Stimulated activated CD8-positive, alpha-beta memory T cell treated with anti-CD3 and anti-CD28 coated beads, Interleukin-15, amount 100 ng/mL, for 48 hours (primary cell): ENCODE measurements at regions not wholly inside any gene's neighbourhood (a gene's known extent, or its start where the extent isn't known, plus 50 kb on each side); places are given as distances from the start of the nearest gene placed in this dataset.

Source experiments
- DNase-seq, 2 donors: peaks; one replicate each; pipeline ENCODE4 v3.0.0-alpha.2; 2020; ENCODE audit warnings: low read depth in 2 of 2

- no peak for DNase-seq
Observed at GRCh38 chr4:189022440-189023035, 883.3 kb downstream of the TRIML1 start.

DNA sequence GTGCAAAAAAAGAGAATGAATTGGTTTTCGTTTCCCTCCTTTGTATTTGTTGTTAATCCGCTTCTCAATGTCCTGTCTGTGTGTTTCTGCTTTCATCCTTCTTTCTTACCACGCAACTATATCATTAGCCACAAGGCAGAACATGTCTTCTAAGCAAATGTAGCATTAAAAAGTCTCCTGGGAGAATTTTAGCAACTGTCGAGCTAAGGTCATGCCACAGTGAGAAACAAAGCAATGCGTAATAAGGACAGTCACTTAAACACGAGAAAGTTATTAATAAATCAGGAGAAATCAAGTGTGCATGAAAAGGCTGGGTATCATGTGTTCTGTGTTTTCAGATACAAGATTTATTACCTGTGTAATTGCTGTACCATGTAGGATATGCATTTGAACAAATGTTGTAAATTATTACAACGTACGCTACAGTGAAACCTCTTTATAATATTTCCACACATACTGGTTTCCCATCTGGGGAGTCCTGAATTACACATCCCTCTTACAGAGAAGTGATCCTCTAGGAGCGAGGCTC lies 890.8 kb downstream of the TRIML1 start:
- no peak for DNase-seq

- DNase-seq, result no peak
Observed at GRCh38 chr4:189032606-189033338, 893.5 kb downstream of the TRIML1 start.

- DNase-seq, result no peak
Observed at GRCh38 chr4:189033801-189034347, 894.6 kb downstream of the TRIML1 start.

- no peak for DNase-seq
Observed at GRCh38 chr4:189035091-189035490, 895.9 kb downstream of the TRIML1 start.

DNA sequence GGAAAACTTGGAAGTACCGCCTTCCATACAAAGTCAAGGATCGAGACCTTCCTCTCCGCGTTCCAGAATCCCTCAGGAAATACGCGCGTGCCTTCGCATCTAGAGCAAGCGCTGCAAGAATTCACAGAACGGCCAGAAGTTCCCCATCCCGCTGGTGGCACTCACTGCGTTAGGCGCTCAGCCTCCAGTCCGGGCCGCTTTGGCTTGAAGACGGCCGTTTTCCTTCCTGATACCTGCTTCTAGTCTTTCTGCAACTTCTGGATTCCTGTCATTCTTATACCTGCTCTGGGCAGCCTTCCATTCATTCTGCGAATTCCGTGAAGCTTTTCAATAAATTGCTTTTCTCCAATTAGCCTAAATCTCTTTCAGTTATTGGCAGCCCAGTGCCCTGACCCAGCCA lies 896.4 kb downstream of the TRIML1 start:
- DNase-seq, result no peak

DNA sequence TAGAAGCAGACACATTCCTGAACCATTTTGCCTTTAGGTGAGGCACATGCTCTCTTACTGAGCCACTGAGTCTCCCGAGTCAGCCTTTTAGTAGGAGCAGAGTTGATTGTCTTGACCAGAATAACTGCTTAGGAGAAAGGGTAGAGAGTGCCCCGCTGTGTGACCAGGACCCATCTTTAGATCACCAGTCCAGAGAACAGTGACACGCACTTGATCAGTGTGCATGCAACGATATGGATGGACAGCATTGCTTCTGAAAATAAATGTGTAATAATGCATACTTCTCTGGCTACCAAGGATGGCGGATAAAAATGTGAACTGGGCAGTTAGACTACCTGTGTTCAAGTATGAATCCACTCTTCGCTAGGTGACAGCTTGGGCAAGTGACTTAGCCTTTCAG lies 897.7 kb downstream of the TRIML1 start:
- no peak for DNase-seq

GRCh38 chr4:189046642-189047041 lies 894.0 kb upstream of the FRG1 start:
- DNase-seq, result no peak

DNA sequence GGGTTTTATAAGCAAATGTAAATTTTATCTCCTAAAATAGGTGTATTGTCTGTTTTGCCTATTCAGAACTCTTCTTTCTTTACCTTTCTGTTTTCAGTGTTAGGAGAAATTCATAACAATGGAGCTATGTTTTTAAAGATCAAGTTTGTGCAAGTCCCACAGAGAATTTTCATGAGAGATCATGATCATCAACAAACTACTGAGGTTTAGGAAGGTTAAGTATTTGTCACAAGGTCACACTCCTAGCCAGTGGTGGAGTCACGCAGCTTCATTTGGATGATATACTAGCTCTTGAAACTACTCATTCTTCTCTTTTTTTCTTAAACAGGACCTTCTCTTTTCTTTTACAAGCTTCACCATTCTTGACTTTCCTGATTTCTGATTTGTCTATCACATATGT lies 892.6 kb upstream of the FRG1 start:
- no peak for DNase-seq

- DNase-seq, result no peak
Observed at GRCh38 chr4:189049682-189050081, 891.0 kb upstream of the FRG1 start.

GRCh38 chr4:189050643-189051042 lies 890.0 kb upstream of the FRG1 start:
- no peak for DNase-seq

- no peak for DNase-seq
Observed at GRCh38 chr4:189053621-189054020, 887.1 kb upstream of the FRG1 start.

DNA sequence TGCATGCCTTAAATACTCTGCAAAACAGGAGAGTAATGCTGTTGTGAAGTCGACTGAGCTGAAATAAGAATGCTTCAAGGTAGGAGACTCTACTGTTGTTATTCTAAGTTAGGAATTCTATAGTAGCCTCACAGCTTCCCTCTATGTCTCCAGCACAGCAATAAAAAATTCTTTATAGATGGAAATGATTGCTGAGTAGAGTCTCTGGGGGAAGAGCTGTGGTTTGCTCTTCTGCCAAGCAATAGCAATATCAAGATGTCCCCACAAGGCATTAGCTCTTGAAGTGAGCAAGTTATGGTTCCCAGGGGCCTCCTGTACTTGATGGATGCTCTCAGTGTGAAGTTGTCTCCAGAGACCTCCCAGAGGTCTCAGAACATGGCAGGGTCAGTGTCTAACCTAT lies 880.6 kb upstream of the FRG1 start:
- no peak for DNase-seq

- no peak for DNase-seq
Observed at GRCh38 chr4:189062047-189062820, 878.4 kb upstream of the FRG1 start.

GRCh38 chr4:189069772-189070171 lies 870.9 kb upstream of the FRG1 start:
- DNase-seq, result no peak

DNA sequence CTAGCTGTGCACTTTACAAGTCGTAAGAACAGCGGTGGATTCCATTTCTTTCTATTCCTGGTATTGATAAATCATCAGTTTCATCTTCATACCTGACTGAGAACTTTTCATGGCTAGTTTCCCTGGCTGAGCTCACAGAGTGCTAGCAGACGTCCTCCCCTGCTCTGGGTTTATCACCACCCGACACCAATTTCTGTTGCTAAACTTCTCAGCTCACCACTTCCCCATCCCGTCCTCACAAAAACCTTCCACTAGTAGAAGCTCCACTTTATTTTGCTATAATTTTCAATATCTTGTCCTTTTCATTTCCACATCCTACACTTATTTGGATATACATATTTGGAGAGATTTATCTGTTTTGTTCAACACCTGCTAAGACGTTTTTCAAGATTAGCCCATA lies 869.4 kb upstream of the FRG1 start:
- no peak for DNase-seq

DNA sequence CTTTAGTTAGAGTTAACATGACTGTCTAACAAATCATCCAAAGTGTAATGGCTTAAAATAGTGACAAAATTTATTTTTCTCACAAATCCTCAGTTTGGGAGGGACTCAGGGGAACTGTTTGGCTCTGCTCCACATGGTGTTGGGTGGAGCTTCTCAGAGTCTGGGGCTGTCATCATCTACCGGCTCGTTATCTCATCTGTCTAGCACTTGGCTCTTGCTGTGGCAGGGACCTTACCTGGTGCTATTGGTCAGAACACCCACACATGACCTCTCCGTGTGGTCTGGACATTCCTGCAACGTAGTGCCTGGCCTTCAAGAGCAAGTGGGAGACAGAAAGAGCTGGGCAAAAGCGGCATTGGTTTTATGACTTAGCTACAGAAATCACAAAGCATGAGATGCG lies 866.9 kb upstream of the FRG1 start:
- DNase-seq, result no peak

DNA sequence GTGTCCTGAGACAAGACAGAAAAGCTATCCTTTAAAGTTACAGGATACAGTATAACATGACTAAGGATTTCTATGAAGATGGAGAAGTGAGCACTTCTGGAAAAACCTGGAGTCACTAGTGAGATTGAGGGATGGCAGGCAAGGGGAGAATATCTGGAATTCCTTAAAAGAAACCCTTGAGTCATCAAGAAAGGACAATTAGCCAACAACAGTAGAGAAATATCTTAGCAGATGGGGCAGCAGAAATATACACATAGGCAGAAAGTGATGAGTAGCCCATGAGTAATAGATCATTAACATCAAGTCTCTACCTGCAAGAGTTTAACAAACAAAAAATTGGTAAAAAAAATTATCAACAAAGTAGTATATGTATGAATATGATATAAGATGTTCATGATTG lies 858.8 kb upstream of the FRG1 start:
- no peak for DNase-seq

DNA sequence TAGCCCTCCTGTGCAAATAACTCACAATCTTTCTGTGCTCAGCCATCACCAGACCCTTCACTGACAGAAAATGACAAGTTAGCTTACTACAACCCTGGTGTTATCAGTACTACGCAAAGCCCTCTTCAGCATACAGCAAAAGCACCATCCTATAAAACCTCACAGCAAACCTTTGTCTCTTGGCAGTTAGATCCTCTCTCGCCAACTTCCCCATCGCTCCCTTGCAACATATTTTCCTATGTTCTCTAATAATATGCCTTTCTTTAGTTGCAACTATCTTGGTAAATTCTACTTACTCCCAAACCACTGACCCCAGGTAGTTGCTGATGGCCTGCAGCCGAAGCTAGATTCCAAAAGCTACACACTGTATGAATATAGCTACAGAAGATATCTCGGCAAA lies 856.9 kb upstream of the FRG1 start:
- DNase-seq, result no peak

- DNase-seq, result no peak
Observed at GRCh38 chr4:189084671-189085070, 856.0 kb upstream of the FRG1 start.

DNA sequence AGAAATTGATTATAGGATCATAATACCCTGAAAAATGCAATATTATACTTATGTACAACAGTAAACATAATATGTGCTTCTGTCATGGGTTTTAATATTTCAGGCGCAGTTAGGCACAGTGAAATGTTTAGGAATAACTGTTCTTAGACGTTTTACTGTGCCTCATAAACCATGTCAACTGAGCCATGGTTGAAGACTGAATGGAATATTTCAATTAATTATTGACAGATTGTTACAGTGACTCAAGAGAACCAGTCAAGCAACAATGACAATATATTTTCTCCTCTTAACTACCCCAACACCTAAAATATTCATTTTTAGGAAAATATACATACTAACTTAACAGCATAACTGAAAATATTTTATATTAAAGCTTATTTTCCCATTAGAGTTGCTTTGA lies 852.7 kb upstream of the FRG1 start:
- no peak for DNase-seq

- DNase-seq, result no peak
Observed at GRCh38 chr4:189088780-189089179, 851.9 kb upstream of the FRG1 start.
